Middle frontal gyrus (tissue), 1 donor: ENCODE measurements at regions not wholly inside any gene's neighbourhood (a gene's known extent, or its start where the extent isn't known, plus 50 kb on each side); places are given as distances from the start of the nearest gene placed in this dataset.
"Not testable (repeated sequence)": the region's sequence is repeated elsewhere in the genome, so short reads cannot be mapped to it uniquely, and the experiment has no call there.

Experiments
- DNase-seq: peaks from one replicate; pipeline ENCODE4 v3.0.0-alpha.2; 2015; ENCODE audit warnings: low spot score; ENCODE audit errors: extremely low spot score

- DNase-seq, result no peak
Measured at GRCh38 chr2:33730804-33731203, 131.7 kb upstream of the FAM98A start.

GRCh38 chr2:33730193-33730592, 131.1 kb upstream of the FAM98A start:
- no peak for DNase-seq

- no peak for DNase-seq
Measured at GRCh38 chr2:33729353-33729752, 130.3 kb upstream of the FAM98A start.

DNA sequence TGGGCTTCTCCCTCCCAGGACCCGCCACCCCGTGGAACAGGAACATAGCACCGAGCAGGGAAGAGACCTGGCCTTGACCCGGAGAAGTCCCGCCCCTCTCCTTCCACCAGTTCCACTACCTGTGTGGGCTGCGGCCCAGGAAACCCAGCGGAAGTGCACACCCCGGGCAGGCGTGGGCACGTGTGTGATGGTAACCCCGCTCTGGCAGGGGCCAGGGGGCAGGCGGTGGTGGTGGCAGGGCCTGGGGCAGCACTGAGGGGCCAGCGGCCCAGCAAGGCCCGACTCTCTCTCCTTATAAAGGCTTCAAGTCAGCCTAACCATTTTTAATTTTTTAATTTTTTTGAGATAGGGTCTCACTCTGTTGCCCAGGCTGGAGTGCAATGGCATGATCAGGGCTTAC, 129.0 kb upstream of the FAM98A start:
- no peak for DNase-seq

- no peak for DNase-seq
Measured at GRCh38 chr2:33727361-33728032, 128.4 kb upstream of the FAM98A start.

- no peak for DNase-seq
Measured at GRCh38 chr2:33726415-33726814, 127.3 kb upstream of the FAM98A start.

DNA sequence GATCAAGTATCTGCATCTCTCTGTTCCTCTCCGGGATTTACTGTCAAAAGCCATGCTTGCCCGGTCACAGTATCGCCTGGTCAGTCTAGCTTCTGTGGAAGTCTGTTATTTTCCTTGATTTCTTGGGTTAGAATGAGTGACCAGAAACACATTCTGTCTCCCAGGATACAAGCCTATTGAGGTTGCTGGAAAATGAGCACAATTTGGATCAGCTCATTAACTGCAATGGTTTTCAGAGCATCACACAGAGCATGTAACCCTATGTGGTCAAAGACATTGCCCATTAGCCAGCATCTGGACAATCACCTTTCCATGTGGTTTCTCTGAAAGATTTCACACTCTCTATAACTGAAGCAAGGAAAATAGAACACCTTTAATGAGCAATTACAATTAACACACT, 124.2 kb upstream of the FAM98A start:
- DNase-seq, result no peak

GRCh38 chr2:33719067-33719466, 120.0 kb upstream of the FAM98A start:
- no peak for DNase-seq

DNA sequence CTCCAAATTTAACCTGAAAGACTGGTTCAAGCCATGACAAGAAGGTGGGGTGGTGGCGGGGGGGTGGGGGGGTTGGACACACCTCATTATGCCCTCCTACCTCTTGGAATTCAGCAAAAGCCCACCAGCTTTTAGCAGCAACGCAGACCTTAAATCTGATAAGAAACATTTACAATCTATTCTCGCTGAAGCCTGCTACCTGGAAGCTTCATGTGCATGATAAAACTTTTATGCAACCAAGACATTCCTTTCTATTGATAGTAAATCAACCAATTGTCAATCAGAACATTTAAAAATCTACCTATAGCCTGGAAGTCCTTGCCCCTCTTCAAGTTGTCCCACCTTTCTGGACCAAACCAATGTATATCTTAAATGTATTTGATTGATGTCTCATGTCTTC, 113.6 kb upstream of the FAM98A start:
- no peak for DNase-seq

DNA sequence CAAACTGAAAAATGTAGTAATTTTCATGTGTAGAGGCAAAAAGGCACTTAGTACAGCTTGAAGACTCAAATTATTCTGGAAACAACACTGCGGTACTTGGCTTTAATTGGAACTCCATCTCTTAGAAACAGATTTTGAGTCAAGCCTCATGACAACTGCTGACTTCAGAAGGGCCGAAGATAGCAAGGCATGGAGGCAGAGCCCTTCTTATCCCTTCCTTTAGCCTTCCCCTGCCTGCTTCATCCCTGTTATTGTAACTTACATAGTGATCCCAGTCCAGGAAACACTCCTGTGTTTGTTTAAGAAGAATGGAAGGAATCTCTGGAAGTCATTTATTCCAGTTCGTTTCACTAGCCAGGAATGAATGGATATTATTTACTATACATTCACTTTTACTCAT, 110.9 kb upstream of the FAM98A start:
- no peak for DNase-seq

DNA sequence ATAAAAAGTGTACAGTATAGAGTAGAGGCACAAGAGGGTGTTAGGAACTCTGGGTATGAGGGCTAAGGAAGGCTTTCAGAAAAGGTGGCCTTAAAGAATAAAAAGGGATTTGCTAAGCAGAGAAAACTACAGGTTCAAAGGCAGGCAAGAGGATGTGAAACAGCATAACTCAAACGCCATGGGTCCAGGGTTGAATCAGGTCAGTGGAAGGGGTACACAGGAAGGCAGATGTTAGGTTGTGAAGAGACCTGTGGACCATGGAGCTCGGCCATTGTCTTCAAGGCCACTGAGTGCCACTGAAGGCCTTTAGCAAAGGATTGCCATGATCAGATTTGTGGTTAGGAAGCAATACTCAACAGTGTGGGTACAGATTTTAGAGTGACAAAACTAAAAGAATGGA, 108.2 kb upstream of the FAM98A start:
- DNase-seq, result no peak

DNA sequence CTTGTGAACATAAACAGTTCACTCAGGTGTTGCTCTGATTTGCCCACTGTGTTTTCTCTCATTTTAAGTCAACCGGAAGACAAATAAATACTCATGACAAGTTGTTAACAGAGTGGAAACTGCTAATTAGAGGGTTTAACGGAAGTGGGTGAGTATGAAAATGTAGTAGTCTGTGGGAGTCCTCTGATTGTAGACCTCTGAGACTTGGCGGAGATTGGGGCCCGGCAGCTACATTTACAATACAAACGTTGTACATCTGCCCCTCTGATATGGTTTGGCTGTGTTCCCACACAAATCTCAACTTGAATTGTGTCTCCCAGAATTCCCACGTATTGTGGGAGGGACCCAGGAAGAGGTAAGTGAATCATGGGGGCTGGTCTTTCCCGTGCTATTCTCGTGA, 107.3 kb upstream of the FAM98A start:
- no peak for DNase-seq

GRCh38 chr2:33704406-33704855, 105.3 kb upstream of the FAM98A start:
- no peak for DNase-seq

DNA sequence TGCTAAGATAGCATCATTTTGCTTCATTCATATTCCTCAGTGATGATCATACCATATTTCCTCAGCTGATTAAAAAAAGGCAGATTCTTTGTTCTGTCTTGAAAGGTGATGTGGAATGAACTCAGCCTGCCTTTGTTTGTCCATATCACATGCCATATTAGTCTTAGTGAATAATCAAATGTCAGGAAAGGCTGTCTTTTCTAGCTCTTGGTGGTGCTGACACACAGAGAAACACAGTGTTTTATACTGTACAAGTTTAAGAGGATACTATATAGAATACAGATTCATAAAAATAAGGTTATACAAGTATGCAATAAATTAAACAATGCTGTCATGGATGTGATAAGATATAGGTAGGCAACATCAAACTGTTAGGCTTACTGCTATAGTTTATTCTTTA, 97.1 kb upstream of the FAM98A start:
- DNase-seq, result no peak

DNA sequence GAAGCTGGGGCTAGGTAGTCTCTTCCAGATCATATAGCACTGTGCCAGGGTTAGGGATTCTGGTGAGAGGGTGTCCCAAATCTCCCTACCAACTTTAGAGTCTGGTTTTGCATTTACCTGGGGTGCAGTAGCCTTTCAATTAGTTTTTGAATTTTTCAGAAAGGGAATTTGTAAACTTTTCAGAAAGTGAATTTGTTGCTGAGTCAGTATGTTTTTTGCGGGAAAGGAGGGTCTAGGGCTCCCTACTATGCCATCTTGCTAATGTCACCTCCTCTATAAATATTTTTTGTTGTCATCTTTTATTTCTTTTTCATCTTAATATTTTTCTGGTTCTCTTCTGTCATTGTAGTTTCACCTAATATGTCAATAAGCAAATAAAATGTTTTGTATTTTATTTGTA, 95.8 kb upstream of the FAM98A start:
- DNase-seq, result no peak

- DNase-seq, result not testable (repeated sequence)
Measured at GRCh38 chr2:33690686-33691085, 91.6 kb upstream of the FAM98A start.

- DNase-seq, result no peak
Measured at GRCh38 chr2:33681364-33681757, 82.3 kb upstream of the FAM98A start.

- DNase-seq, result no peak
Measured at GRCh38 chr2:33680644-33681363, 81.7 kb upstream of the FAM98A start.

DNA sequence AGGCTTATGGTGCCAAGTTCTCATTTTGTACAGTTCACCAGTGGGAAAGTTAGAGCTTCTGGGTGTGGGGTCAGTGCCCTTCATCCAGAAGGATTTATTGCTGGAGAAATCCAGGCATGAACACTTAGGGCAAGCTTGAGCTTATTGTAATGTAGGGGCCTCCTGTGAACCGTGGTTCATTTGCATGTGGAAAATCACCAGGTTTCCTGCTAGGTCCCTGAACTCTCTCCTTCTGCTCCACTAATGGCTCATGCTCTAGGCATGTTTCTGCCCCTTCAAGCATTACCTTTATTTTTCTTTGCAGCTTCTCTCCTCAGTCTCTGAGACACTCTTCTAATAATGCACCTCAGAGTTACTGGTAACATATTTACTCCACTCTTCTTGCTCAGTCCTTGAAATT, 79.3 kb upstream of the FAM98A start:
- DNase-seq, result no peak

- no peak for DNase-seq
Measured at GRCh38 chr2:33673937-33674336, 74.8 kb upstream of the FAM98A start.

GRCh38 chr2:33672896-33673295, 73.8 kb upstream of the FAM98A start:
- no peak for DNase-seq

GRCh38 chr2:33672389-33672788, 73.3 kb upstream of the FAM98A start:
- DNase-seq, result no peak

- no peak for DNase-seq
Measured at GRCh38 chr2:33671198-33671597, 72.1 kb upstream of the FAM98A start.
